ENCODE measurements at regions not wholly inside any gene's neighbourhood (a gene's known extent, or its start where the extent isn't known, plus 50 kb on each side); places are given as distances from the start of the nearest gene placed in this dataset.

GRCh38 chr5:109275919-109276318, 133.9 kb downstream of the PJA2 start:
- TF ChIP-seq CTCF (IDR thresholded peaks at IDR 0.05) (no peak), POLR2A (IDR thresholded peaks at IDR 0.05) (no peak), POLR2AphosphoS5 (IDR thresholded peaks at IDR 0.05; ENCODE audit: insufficient read depth in 1 of 2, low read depth in 1 of 2) (no peak)

Data from vagina (tissue), 2 donors.